ENCODE measurements at regions not wholly inside any gene's neighbourhood (a gene's known extent, or its start where the extent isn't known, plus 50 kb on each side); places are given as distances from the start of the nearest gene placed in this dataset.
"Not testable (repeated sequence)": the region's sequence is repeated elsewhere in the genome, so short reads cannot be mapped to it uniquely, and the experiment has no call there.

GRCh38 chr15:30732100-30732499, 106.2 kb downstream of the ARHGAP11B start:
- H3K9me3 Mint-ChIP-seq (ENCODE audit: low read depth); H3K27me3 Mint-ChIP-seq; H3K4me1 Mint-ChIP-seq (ENCODE audit: low read depth); H3K27ac Mint-ChIP-seq; H3K4me3 Mint-ChIP-seq: not testable (repeated sequence)
- H3K36me3 Mint-ChIP-seq = peaks cover 26% of the 10 kb centered on the region

DNA sequence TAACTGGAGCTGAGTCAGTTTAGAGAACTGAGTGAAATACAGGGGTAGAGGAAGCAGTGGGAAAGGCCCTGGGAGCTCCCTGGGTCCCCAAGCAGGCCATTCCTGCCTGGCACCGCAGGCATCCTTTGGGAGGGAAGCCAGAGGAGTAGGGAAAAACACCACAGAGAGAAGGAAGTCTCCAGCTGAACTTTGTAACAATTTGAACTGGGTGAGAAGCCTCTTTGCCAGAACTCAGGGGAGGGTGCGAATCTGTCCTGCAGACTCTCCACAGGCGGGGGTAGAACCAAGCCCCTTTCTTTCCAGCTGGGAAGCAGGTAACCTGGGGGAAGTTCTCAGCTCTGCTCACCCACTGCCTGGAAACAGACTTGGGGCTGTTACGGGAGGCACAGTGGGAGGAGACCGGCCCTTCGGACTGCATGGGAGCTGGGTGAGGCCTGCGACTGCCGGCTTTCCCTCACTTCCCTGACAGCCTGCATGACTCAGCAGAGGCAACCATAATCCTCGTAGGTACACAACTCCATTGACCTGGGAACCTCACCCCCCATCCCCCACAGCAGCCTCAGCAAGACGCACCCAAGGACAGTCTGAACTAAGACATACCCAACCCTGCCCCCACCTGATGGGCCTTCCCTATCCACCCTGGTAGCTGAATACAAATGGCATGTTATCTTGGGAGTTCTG, 110.1 kb downstream of the ARHGAP11B start:
- H3K27me3 Mint-ChIP-seq; H3K9me3 Mint-ChIP-seq (ENCODE audit: low read depth); H3K4me3 Mint-ChIP-seq; H3K4me1 Mint-ChIP-seq (ENCODE audit: low read depth); H3K27ac Mint-ChIP-seq: not testable (repeated sequence)
- peaks cover 16% of the 10 kb centered on the region for H3K36me3 Mint-ChIP-seq

- not testable (repeated sequence) for H3K27ac Mint-ChIP-seq; H3K36me3 Mint-ChIP-seq; H3K27me3 Mint-ChIP-seq; H3K4me1 Mint-ChIP-seq (ENCODE audit: low read depth); H3K9me3 Mint-ChIP-seq (ENCODE audit: low read depth); H3K4me3 Mint-ChIP-seq
Observed at GRCh38 chr15:30742796-30743195, 116.9 kb downstream of the ARHGAP11B start.

DNA sequence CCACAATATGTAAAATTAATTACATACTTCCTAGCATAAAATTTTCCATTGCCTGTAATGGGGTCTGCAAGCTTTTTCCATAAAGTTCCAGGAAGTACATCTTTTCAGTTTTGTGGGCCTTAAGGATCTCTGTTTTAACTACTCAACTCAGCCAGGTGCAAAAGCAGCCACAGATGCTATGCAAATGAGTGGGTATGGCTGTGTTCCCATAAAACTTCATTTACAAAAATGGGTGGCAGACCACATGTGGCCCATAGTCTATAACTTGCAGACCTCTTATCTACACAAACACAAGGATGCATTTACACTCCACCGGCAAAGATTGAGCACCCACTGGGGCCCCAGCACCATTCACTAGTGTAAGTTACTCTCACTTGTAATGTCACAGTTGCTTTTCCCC, 123.1 kb downstream of the ARHGAP11B start:
- not testable (repeated sequence) for H3K4me3 Mint-ChIP-seq; H3K27me3 Mint-ChIP-seq; H3K9me3 Mint-ChIP-seq (ENCODE audit: low read depth); H3K27ac Mint-ChIP-seq; H3K36me3 Mint-ChIP-seq; H3K4me1 Mint-ChIP-seq (ENCODE audit: low read depth)

- not testable (repeated sequence) for H3K4me3 Mint-ChIP-seq; H3K27ac Mint-ChIP-seq; H3K4me1 Mint-ChIP-seq (ENCODE audit: low read depth); H3K27me3 Mint-ChIP-seq; H3K9me3 Mint-ChIP-seq (ENCODE audit: low read depth); H3K36me3 Mint-ChIP-seq
Observed at GRCh38 chr15:30755036-30755687, 129.2 kb downstream of the ARHGAP11B start.

- H3K36me3 Mint-ChIP-seq; H3K9me3 Mint-ChIP-seq (ENCODE audit: low read depth); H3K4me3 Mint-ChIP-seq; H3K4me1 Mint-ChIP-seq (ENCODE audit: low read depth); H3K27ac Mint-ChIP-seq; H3K27me3 Mint-ChIP-seq: not testable (repeated sequence)
Observed at GRCh38 chr15:30760633-30761032, 134.7 kb downstream of the ARHGAP11B start.

GRCh38 chr15:30761365-30761764, 135.4 kb downstream of the ARHGAP11B start:
- not testable (repeated sequence) for H3K27ac Mint-ChIP-seq; H3K9me3 Mint-ChIP-seq (ENCODE audit: low read depth); H3K4me1 Mint-ChIP-seq (ENCODE audit: low read depth); H3K4me3 Mint-ChIP-seq; H3K27me3 Mint-ChIP-seq; H3K36me3 Mint-ChIP-seq

- H3K9me3 Mint-ChIP-seq (ENCODE audit: low read depth); H3K4me1 Mint-ChIP-seq (ENCODE audit: low read depth); H3K36me3 Mint-ChIP-seq; H3K27me3 Mint-ChIP-seq; H3K4me3 Mint-ChIP-seq; H3K27ac Mint-ChIP-seq: not testable (repeated sequence)
Observed at GRCh38 chr15:30769390-30770124, 134.2 kb upstream of the FAN1 start.

GRCh38 chr15:30770759-30771158, 133.0 kb upstream of the FAN1 start:
- Mint-ChIP-seq H3K27ac (no peak overlapping the region), H3K27me3 (no peaks in the 10 kb centered on the region), H3K9me3 (ENCODE audit: low read depth) (no peaks in the 10 kb centered on the region), H3K4me1 (ENCODE audit: low read depth) (peaks cover 5% of the 10 kb centered on the region), H3K36me3 (peaks cover 8% of the 10 kb centered on the region), H3K4me3 (no peak overlapping the region)

GRCh38 chr15:30783019-30783418, 120.7 kb upstream of the FAN1 start:
- Mint-ChIP-seq H3K4me1 (ENCODE audit: low read depth) (no peaks in the 10 kb centered on the region), H3K27ac (no peak overlapping the region), H3K4me3 (no peak overlapping the region), H3K27me3 (no peaks in the 10 kb centered on the region), H3K9me3 (ENCODE audit: low read depth) (peaks cover 6% of the 10 kb centered on the region), H3K36me3 (no peaks in the 10 kb centered on the region)

DNA sequence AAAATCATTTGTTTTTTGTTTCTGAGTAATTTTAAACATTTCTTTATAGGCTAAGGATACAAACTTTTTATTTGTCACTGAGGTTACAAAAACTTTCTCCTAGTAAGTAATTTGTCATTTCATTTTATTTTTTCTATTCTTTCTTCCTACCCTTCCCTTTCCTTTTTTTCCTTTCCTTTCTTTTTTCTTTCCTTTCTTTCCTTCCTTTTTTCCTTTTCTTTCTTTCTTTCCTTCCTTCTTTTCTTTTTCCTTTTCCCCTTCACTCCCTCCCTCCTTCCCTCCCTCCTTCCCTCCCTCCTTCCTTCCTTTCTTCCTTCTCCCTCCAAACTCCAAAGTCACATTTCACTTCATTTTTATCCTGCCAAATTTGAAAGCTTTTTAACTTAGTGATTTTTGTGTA, 115.1 kb upstream of the FAN1 start:
- no peaks in the 10 kb centered on the region for H3K36me3 Mint-ChIP-seq
- no peak overlapping the region for H3K27ac Mint-ChIP-seq
- no peak overlapping the region for H3K4me3 Mint-ChIP-seq

GRCh38 chr15:30791239-30792175, 112.2 kb upstream of the FAN1 start:
- H3K27ac Mint-ChIP-seq = no peak overlapping the region

More for the DNA sequence above, 115.1 kb upstream of the FAN1 start:
- Mint-ChIP-seq H3K9me3 (ENCODE audit: low read depth) (no peaks in the 10 kb centered on the region), H3K4me1 (ENCODE audit: low read depth) (no peaks in the 10 kb centered on the region), H3K27me3 (peaks cover 2% of the 10 kb centered on the region)

GRCh38 chr15:30792843-30793242, 110.9 kb upstream of the FAN1 start:
- H3K4me3 Mint-ChIP-seq; H3K4me1 Mint-ChIP-seq (ENCODE audit: low read depth); H3K27me3 Mint-ChIP-seq; H3K27ac Mint-ChIP-seq; H3K36me3 Mint-ChIP-seq; H3K9me3 Mint-ChIP-seq (ENCODE audit: low read depth): not testable (repeated sequence)

More at GRCh38 chr15:30791239-30792175, 112.2 kb upstream of the FAN1 start:
- Mint-ChIP-seq H3K36me3 (no peaks in the 10 kb centered on the region), H3K27me3 (peaks cover 2% of the 10 kb centered on the region), H3K4me3 (no peak overlapping the region), H3K4me1 (ENCODE audit: low read depth) (no peaks in the 10 kb centered on the region), H3K9me3 (ENCODE audit: low read depth) (no peaks in the 10 kb centered on the region)

GRCh38 chr15:30794388-30794787, 109.3 kb upstream of the FAN1 start:
- Mint-ChIP-seq H3K4me3 (no peak overlapping the region), H3K4me1 (ENCODE audit: low read depth) (no peaks in the 10 kb centered on the region), H3K9me3 (ENCODE audit: low read depth) (no peaks in the 10 kb centered on the region)

DNA sequence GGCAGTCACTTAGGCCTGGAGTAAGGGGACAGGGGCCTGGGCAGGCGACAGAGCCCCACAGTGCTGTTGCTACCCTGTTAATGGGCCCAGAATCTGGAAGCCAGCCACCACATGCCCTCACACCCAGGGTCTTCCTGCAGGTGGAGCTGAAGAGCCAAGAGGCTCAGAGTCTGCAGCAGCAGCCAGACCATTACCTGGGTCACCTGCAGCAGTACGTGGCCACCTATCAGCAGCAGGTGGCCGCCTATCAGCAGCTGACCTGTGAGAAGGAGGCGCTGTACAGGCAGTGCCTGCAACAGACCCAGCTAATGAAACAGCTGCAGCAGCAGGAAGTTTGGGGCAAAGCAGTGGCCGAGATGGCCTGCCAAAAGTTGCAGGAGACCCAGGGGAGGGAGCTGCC, 104.2 kb upstream of the FAN1 start:
- not testable (repeated sequence) for H3K36me3 Mint-ChIP-seq; H3K4me1 Mint-ChIP-seq (ENCODE audit: low read depth); H3K4me3 Mint-ChIP-seq; H3K9me3 Mint-ChIP-seq (ENCODE audit: low read depth); H3K27me3 Mint-ChIP-seq; H3K27ac Mint-ChIP-seq

More at GRCh38 chr15:30794388-30794787, 109.3 kb upstream of the FAN1 start:
- Mint-ChIP-seq H3K36me3 (no peaks in the 10 kb centered on the region), H3K27ac (no peak overlapping the region), H3K27me3 (peaks cover 2% of the 10 kb centered on the region)

Data from activated naive CD8-positive, alpha-beta T cell (primary cell).